22Rv1 (cell line): ENCODE measurements at regions not wholly inside any gene's neighbourhood (a gene's known extent, or its start where the extent isn't known, plus 50 kb on each side); places are given as distances from the start of the nearest gene placed in this dataset.

ENCODE experiments used
- H3K27ac ChIP-seq: fragments of 450-650 bp; 2 replicates; pipeline ENCODE4 v1.5.1; 2017
- CTCF ChIP-seq: fragments of 450-650 bp; IDR thresholded peaks from 2 replicates; pipeline ENCODE4 v1.5.1; 2017; ENCODE audit warnings: mild to moderate bottlenecking
- ZFX ChIP-seq: fragments of 450-650 bp; IDR thresholded peaks from 2 replicates; pipeline ENCODE4 v1.6.1; 2017; ENCODE audit warnings: antibody characterized with exemption, borderline replicate concordance

- no peak overlapping the region for H3K27ac ChIP-seq
- TF ChIP-seq CTCF: no peak
- TF ChIP-seq ZFX: no peak
Observed at GRCh38 chr9:87427851-87428506, 69.7 kb upstream of the DAPK1 start.

- no peak overlapping the region for H3K27ac ChIP-seq
- TF ChIP-seq CTCF (no peak), ZFX (no peak)
Observed at GRCh38 chr9:87428659-87429058, 69.0 kb upstream of the DAPK1 start.

GRCh38 chr9:87431837-87432236, 65.8 kb upstream of the DAPK1 start:
- no peak overlapping the region for H3K27ac ChIP-seq
- TF ChIP-seq ZFX (no peak), CTCF (no peak)

- TF ChIP-seq ZFX (no peak), CTCF (no peak)
- no peak overlapping the region for H3K27ac ChIP-seq
Observed at GRCh38 chr9:87433853-87434252, 63.8 kb upstream of the DAPK1 start.

GRCh38 chr9:87434366-87434765, 63.3 kb upstream of the DAPK1 start:
- no peak for TF ChIP-seq ZFX
- no peak for TF ChIP-seq CTCF

GRCh38 chr9:87435189-87435880, 62.3 kb upstream of the DAPK1 start:
- no peak overlapping the region for H3K27ac ChIP-seq
- TF ChIP-seq ZFX (no peak), CTCF (no peak)

More at GRCh38 chr9:87434366-87434765, 63.3 kb upstream of the DAPK1 start:
- H3K27ac ChIP-seq: no peak overlapping the region

- TF ChIP-seq ZFX (no peak), CTCF (no peak)
Observed at GRCh38 chr9:87436716-87437115, 61.0 kb upstream of the DAPK1 start.

More at GRCh38 chr9:87436716-87437115, 61.0 kb upstream of the DAPK1 start:
- H3K27ac ChIP-seq: no peak overlapping the region
